A673 (cell line): ENCODE measurements at regions not wholly inside any gene's neighbourhood (a gene's known extent, or its start where the extent isn't known, plus 50 kb on each side); places are given as distances from the start of the nearest gene placed in this dataset.

ENCODE experiments used
- EZH2 ChIP-seq: fragments of 200-600 bp; sonication (generic); IDR thresholded peaks from 2 replicates; pipeline ENCODE4 v1.6.1; 2017; ENCODE audit warnings: borderline replicate concordance, low read depth, mild to moderate bottlenecking, mixed read lengths, antibody characterized with exemption, low read length; ENCODE audit not compliant: poor library complexity, severe bottlenecking
- TF ChIP-seq, protein P1 (sequence below): fragments of 300-800, 200-600 bp; sonication (generic); conservative IDR thresholded peaks from 2 replicates; pipeline ENCODE4 v1.5.1; 2017; ENCODE audit warnings: low read depth, mild to moderate bottlenecking, antibody characterized with exemption, low read length, moderate library complexity, mixed read lengths

DNA sequence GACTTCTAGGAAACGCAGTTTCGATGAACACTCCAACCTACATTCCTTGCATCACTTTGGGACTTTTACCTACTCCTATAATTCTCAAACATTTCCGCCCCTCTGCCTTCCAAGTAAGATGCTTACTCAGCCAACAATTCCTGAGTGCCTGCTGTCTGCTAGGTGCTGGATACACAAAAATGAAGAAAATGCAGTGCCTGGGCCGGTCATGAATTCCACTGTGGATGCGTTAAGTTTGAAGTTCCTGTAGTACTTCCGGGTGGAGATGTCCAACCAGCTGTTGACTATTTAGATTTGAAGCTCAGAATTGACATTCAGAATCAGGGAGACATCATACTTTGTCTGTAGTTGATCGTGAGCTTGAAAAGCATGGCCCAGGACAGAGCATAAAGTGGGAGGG lies 89.2 kb downstream of the LYZL1 start:
- TF ChIP-seq, protein P1, sequence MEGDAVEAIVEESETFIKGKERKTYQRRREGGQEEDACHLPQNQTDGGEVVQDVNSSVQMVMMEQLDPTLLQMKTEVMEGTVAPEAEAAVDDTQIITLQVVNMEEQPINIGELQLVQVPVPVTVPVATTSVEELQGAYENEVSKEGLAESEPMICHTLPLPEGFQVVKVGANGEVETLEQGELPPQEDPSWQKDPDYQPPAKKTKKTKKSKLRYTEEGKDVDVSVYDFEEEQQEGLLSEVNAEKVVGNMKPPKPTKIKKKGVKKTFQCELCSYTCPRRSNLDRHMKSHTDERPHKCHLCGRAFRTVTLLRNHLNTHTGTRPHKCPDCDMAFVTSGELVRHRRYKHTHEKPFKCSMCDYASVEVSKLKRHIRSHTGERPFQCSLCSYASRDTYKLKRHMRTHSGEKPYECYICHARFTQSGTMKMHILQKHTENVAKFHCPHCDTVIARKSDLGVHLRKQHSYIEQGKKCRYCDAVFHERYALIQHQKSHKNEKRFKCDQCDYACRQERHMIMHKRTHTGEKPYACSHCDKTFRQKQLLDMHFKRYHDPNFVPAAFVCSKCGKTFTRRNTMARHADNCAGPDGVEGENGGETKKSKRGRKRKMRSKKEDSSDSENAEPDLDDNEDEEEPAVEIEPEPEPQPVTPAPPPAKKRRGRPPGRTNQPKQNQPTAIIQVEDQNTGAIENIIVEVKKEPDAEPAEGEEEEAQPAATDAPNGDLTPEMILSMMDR = no peak
- no peak for TF ChIP-seq EZH2
